B cell (primary cell): ENCODE measurements at regions not wholly inside any gene's neighbourhood (a gene's known extent, or its start where the extent isn't known, plus 50 kb on each side); places are given as distances from the start of the nearest gene placed in this dataset.

Experiments
- CTCF ChIP-seq: fragments of 200-600 bp; IDR thresholded peaks from one replicate; pipeline ENCODE4 v1.8.0; 2022; ENCODE audit warnings: antibody characterized with exemption, mild to moderate bottlenecking
- EZH2 ChIP-seq: IDR thresholded peaks from 2 replicates; pipeline ENCODE4 v1.6.1; 2012; ENCODE audit warnings: borderline replicate concordance, low read depth, mild to moderate bottlenecking, moderate library complexity, low read length; ENCODE audit not compliant: insufficient read depth, poor library complexity, severe bottlenecking

GRCh38 chr11:131005829-131006228, 89.5 kb upstream of the SNX19 start:
- no peak for TF ChIP-seq CTCF
- no peak for TF ChIP-seq EZH2
